ENCODE measurements at regions not wholly inside any gene's neighbourhood (a gene's known extent, or its start where the extent isn't known, plus 50 kb on each side); places are given as distances from the start of the nearest gene placed in this dataset.

DNA sequence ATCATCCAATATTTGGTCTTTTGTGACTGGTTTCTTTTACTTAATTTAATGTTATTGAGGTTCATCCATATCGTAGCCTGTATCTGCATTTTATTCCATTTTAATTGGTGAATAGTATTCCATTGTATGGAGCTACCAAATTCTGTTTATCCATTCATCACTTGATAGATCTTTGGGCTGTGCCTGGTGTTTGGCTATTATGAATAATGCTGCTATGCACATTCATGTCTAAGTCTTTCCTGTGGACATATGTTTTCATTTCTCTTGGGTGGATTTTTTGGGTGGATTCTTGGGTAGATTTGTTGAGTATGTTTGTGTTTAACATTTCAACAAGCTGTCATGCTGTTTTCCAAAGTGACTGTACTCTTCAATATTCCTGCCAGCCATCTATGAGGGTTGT lies 52.5 kb upstream of the NEDD4L start:
- no peak for DNase-seq (ENCODE audit: low spot score)

DNA sequence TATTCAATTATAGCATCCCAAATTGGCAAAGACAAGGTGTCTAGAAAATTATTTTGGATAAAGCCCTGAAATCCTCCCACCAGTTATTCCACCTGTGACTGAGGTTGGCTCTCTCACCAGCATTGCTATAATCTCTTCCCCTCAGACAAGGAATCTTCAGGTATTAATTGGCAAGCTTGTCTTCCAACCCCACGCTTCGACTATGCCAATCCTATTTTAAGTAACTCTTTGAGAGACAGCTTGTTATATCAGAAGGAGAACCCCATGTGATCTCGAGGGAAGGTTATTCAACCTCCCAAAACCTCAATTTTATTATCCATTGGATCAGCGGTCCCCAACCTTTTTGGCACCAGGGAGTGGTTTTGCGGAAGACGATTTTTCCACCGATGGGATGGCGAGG lies 54.5 kb upstream of the NEDD4L start:
- DNase-seq (ENCODE audit: low spot score): no peak

DNA sequence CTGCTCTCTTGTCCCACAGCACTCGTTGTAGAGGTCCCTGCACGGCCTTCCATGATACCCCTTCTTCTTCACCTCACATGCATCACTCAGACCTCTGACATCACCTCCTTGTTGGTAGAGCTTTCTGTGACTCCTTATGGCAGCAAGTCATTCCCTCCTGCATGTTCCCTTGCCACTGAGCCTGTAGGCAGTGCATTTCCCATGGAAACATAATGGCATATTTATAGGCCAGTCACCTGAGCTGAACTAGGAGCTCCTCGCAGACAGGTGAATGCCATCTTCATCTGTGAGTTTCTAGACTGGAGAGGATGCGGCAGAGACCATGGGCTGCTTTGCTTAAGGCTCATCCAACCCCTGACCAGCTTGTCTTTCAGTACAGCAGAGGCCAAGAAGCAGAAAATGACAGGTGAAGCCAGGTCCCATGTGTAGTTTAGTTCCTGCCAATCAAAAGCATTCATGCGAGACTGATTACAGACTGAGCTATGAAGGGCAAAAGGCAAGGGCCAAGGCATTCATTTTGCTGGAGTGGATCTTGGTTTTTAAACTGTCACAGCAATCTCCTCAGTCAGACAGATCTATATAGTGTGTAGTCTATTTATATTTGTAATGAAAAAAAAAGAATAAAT lies 59.4 kb upstream of the NEDD4L start:
- DNase-seq (ENCODE audit: low spot score): no peak

DNA sequence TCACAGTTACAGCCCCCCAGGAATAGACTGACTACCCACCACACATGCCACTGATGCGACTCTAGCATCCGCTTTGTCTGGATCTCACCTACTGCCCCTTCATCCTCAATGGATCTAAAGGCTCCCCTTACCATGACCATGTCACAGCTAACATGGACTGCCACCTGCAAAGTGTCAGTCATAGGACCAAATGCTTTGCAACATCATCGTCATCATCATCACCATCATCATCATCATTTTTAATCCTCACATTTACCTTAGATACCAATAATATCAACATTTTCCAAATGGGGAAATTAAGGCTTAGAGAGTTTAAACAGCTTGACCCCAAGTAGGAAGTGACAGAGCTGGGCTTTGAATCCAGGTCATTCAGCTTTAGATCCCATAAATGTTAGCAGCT lies 60.1 kb upstream of the NEDD4L start:
- DNase-seq (ENCODE audit: low spot score): no peak

DNA sequence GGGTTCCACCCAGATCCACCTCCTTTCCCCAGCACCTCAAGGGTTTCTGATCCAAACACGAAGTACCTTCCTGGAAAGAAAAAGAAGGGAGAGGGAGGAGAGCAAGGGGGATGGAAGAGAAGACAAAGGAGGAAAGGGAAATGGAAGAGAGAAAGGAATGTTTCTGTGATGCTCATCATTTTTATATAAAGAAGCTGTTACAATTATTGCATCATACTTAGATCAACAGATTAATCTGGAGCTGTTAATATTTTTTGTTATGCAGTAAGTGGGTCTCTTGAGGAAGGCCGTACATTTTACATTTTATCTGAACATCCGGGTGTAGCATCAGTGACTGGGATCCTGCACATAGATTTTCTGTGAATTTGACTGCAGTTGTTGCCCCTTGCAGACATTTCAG lies 60.6 kb upstream of the NEDD4L start:
- DNase-seq (ENCODE audit: low spot score): no peak

DNA sequence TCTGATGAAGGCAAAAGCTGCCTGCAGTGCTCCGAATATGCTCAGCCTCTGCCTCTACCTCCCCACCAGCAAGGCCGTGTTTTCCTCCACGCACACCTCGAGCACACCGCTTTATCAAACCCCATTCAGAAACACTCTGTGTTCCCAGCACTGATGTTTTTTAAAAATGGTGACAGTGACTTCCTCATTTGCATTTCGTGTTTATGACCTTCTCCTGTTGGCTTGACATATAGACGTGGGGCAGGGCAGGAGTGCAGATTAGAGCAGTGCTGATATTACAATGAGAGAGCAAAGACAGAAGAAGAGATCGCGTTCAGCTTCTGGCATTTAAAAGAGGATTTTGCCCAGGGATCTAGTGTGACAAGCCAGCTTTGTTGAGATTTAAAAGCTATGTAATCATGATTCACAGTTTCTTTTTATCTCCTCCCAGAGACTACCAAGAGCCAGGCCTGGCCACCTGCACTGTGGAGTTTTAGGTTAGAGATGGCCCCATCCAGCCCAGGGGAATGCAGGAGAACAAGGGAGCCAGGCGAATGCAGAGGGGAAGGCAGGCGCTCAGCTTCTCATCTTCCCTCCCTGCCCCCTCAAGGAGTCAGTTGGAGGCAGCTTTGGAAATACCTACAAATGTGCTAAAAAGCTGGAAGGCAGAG lies 61.5 kb upstream of the NEDD4L start:
- DNase-seq (ENCODE audit: low spot score): no peak

DNA sequence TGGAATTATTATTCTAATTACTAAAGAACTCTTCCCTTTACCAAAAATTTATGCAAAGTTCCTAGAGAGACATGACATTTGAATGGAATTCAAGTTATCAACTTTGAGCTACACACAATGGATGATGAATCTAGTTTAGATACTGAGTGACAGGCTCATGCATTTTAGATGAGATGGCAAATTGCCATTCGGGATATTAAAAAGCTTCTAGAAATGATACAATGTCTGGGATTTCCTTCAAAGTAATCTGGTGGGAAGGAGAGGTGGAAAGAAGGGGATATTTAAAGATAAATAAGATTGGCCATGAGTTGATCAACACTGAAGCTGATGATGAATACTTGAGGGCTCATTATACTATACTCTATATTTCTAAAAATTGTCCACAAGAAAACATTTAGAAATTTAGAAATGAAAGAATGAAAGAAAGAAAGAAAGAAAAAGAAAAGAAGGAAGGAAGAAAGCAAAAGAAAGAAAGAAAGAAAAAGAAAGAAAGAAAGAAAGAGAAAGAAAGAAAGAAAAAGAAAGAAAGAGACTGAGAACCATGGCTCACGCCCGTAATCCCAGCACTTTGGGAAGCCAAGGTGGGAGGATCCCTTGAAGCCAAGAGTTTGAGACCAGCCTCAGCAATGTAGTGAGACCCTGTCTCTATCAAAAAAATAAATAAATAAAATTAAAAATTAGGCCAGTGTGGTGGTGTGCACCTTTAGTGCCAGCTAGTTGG lies 62.6 kb upstream of the NEDD4L start:
- no peak for DNase-seq (ENCODE audit: low spot score)

DNA sequence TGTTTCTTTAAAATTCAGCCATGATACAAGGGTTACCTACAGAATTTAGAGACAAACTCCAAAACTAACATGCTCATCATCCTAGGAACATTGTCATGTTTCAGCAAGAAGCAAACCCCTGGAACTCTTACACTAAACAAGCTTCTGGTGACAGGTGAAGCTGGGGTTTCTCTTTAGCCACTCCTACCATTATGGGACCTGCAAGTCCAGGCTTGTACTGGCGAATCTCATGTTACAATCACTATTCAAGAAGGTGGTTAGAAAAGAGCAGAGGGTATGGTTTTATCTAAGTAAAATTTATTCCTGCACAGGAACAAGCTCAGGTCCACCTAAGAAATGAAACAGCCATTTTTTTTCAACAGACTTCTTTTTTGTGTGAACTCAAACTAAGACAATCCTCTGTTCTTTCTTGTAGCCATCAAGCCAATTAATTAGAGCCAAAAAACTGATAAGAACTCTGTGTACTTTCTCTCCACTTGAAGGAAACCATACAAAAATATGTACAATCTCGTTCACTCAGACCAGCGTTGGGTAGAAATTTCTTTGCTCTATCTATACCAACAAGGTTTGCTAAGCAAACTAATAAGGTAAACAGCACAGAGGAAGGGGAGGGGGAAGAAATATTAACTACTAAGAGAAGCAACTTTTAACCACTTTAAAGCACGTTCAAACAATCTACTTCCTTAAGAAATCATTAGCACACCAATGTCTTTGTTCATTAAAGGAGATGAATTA lies 63.3 kb upstream of the NEDD4L start:
- DNase-seq (ENCODE audit: low spot score): no peak

DNA sequence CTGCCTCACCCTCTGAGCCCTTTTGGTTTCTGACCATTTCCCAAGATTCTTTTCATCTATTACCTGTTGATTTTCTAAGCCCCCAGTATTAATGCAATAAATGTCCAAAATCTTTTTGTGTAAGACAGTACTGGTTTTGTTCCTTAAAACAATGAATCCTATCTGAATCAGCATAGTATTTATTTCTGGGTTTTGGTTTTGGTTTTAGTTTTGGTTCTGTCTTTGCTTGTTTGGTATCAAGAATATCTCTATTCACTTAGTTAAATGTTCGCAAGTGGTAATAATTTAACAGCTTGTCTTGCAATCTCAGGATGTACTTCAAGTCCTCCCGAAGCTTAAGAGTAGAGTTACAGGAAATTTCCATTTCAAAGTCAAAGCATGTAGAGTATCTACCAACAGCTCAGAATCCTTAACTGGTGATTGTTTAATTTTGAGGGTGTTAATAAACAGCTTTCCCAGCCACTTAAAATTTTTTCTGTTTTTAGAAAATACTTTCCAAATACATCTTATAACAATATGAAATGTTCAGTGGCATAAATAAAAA lies 67.7 kb upstream of the NEDD4L start:
- no peak for DNase-seq (ENCODE audit: low spot score)

DNA sequence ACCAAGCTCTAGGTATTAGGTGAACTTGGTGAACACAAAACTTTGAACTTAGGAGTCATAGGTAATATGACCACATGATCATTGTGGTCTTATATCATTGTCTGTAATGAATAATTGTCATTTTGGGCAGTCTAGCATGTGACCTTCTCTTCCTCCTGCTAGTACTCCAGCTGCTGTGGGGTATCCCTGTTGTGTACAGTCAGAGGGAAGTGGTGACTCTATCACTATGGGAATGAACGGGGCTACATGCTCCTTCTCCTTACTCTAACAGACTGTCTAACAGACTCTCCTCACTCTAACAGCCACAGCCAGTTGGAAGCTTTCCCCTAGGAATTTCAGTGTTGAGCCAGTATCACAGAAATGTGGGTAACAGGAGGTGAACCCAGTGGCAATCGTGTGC lies 68.2 kb upstream of the NEDD4L start:
- DNase-seq (ENCODE audit: low spot score): no peak

DNA sequence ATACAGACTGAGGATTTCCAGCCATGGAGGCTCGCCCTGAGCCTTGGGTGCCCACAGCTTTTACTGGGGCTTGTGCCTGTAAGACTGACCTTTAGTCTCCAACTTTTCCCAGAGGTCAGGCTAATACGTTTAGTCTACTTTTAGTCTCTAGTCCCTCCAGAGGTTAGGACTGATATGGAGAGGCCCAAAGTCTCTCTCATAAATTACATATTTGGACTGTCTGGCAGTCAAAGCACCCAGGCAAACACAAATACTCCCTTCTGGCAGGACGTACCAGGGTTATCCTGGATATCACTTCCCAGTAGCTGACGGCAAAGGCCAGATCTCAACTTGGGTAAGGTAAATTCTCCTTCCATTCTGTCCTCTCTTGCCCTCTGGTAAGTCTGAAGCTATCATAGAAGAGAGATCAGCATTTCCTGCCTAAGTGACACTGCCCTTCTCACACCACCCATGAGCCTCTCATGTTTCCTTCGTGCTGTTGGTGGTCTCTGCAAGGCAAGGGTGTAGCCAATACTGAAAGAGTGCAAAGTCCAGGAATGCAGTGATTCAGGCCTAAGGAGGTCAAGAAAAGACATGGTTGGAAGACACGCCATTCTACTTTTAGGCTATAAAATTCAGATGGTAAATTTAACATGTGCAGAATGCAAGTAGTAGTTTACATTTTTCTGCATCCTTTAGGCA lies 69.3 kb upstream of the NEDD4L start:
- no peak for DNase-seq (ENCODE audit: low spot score)

DNA sequence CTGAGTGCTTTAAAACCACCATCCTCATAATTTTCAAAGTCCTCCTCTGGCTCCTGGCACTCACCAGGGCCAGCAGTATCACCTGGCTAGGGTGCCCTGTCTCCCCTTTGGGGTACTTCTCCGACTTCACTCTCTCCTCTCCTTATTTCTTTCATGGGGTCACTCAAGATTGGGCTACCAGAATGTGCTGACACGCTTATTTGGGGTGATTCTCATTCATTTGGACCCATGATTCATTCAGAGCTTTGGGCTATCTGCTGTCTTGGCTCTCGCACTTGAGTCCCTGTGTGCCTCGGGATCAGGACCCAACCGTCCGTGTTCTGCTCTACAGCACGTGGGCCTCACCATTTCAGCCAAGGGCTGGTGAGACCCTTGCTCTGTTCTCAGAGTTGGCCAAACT lies 70.1 kb upstream of the NEDD4L start:
- DNase-seq (ENCODE audit: low spot score): no peak

DNA sequence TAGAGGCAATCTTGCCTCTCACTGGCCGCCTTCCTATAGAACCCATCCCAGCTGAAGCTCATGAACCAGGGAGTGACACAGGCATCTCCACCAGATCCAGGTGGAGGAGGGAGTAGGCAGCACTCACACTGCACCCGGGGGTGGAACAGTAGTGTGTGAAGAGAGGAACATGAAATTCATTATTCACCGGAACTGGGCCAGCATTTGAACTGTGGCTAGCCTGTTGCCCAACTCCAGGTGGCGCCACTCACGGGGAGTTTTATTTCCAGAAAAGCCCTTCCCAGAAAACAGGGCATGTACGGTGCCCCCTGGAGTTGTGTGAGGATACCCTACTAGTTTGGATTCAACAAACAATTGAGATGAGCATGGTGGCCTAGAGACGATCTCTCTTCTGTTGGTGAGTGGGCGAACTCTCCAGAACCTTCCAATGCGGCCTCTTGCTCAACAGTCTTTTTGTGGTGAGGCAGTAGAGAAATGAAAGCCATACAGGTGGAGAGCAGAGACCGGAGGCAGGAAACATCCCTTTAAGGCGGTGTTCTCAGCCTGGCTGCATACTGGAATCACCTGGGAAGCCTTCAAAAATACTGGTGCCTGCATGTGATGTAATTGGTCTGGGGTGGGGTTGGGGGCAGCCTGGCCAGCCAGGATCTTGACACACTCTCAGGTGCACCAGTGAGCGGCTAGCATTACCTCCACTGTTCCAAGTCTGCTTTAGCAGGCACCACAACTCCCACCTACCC lies 73.5 kb upstream of the NEDD4L start:
- DNase-seq (ENCODE audit: low spot score): no peak

DNA sequence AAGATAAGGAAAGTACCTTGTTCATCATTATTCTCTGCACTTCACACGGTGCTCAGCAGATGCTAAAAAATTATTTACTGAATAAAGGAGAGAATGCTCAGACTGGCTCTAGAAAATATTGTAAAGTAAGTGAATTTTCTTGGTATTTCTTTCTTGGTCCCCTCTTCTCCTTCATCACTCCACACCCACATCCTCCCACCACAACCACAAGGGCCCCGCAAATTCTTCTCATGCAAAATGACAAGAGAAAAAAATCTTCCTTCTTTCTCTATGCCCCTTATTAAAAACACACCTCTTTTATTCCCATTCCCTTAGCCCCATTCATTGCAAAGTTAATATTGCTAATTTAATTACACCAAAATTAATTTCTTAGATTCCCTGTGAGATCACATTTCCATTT lies 74.2 kb upstream of the NEDD4L start:
- no peak for DNase-seq (ENCODE audit: low spot score)

DNA sequence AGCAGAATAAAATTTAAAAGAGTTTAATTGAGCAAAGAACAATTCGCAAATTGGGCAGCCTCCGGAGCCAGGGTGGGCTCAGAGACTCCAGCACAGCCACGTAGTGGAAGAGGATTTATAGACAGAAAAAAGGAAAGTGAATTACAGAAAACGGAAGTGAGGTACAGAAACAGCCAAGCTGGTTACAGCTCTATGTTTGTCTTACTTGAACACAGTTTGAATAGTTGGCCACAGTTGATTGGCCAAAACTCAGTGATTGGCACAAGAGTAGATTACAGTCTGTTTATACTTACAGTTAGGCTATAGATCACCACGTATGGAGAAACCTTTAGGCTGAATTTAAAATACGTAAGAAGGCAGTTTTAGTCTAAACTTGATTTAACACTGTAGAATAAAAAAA lies 78.8 kb upstream of the NEDD4L start:
- no peak for DNase-seq (ENCODE audit: low spot score)

DNA sequence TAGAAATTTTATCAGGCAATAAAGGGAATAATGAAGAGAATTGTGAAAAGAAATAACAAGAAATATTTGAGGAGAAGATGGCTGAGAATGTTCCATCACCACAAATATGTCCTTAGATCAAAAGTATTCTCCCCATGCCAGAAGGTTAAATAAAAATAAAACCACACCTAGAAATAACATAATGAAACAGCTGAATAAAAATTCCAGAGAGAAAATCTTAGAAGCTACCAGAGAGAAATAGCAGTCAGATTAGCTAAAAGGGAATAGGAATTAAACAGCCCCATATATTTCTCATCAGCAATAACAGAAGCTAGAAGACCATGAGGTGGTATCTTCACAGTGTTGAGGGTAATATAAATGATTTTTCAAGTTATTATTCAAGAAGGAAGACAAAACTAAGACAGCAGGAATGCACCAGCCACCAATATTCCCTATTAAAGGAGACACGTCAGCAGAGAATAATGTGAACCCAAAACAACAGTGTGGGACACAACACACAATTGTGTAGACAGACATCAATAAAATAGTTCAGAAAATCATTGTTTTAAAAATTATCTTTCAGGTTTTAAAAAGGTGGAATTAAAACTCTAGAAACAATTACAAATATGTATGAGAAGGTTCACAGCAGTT lies 82.0 kb upstream of the NEDD4L start:
- no peak for DNase-seq (ENCODE audit: low spot score)

DNA sequence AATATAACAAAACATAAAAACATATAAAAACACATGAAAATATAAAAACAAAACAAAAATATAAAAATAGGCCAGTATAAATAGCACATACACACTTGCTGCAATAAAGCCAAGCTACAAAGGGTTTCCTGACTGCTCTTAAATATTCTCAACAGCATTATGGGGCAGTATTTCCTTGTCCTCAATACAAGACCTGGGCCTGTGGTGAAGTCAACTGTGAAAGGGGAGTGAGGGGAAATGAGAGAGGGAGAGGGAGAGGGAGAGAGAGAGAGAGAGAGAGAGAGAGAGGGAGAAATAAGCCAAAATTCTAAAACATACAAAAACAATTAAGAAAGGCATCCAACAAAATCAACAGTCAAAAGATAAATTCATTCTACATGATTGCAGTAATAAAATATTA lies 82.6 kb upstream of the NEDD4L start:
- no peak for DNase-seq (ENCODE audit: low spot score)

DNA sequence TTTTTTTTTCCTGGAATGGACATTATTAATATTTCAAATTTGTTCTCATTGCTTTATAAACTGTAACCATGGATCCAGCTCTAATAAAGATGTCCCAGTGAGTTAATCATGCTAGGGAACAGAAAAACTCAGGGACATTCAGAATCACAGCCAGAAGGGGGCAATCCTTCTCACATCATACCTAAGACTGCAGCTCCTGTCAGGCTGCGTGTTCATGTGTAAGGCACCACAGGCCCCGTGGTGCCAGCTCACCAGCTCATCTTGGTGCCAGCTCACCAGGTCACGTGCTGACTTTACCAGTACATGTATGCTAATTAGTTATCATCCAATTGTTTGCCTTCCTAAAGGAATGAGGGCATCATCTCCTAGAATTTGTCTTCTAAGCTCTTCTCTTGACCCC lies 84.7 kb upstream of the NEDD4L start:
- peak; percentile 46 for DNase-seq (ENCODE audit: low spot score)

DNA sequence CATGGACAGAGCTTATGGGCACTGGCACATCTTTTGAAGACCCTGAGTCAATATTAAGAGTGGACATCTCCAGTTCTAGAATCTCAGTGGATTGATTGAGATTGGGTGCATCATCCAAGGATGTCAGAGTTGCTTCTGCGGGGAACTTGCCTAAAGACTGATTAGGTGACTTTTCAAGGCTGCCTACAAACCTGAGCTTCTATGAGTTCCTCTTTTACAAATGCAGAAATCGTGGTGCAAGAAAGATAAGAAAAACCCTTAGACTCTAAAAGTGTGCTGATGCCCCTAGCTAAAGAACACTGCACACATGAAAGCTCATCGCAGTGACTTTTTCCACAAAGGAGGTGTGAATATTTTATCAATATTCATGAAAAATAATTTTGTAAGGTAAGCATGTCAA lies 86.8 kb upstream of the NEDD4L start:
- no peak for DNase-seq (ENCODE audit: low spot score)

DNA sequence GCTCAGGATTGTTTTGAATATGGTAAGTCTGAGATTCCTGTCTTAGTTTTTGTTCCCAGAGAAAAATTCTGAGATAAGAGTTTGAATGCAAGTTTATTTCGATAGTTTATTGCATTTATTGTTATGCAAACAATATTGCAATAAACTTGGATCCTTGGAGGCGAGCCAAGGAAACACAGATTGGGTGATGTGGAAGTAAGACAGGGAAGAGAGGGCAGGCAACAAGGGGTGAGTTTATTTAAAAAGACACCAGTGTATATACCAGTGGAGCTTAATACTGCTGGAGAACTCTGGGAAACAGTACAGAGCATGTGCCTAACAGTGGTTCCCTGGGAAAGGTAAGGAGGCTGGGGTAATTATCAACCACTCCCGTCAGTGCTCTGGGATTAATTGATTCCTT lies 87.5 kb upstream of the NEDD4L start:
- DNase-seq (ENCODE audit: low spot score): no peak

DNA sequence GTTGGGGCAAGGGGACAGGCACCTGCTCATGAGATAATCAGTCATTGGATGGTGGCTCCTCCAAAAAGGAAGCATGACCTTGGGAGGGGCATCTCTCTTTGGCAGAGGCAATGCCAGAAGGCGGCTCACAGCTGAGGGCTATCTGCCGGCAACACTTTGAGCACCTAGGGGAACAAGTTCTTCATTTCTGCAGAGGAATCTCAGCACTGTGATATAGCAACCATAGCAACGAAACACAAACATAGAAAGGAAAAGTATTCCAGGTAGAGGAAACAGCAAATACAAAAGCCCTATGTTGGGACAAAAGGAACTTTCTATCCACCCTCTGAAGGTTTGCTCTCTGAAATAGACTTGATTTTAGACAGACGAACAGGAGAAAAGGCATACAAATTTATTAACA lies 89.1 kb upstream of the NEDD4L start:
- no peak for DNase-seq (ENCODE audit: low spot score)
